ENCODE measurements at regions not wholly inside any gene's neighbourhood (a gene's known extent, or its start where the extent isn't known, plus 50 kb on each side); places are given as distances from the start of the nearest gene placed in this dataset.

DNA sequence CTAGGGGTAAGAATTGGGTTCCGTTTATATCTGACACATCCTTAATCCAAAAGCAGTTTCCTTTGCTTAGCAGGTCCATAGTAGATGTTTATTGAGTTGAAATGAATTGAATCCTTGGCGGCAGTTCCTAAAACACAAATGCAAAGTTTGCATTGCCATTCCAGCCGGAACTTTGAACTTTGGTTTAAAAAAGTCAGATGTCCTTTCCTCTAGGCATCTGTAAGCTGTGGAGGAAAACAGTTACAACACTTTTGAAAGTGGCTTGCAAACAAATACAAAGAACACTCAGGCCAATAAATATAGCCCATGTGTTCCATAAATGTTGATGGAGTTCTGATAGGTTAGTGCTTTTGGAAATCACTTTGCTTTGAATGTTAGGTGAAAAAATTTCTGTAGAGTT, 374.7 kb upstream of the RARB start:
- Mint-ChIP-seq H3K4me1 (ENCODE audit: low read depth, unreplicated experiment) (no peaks in the 10 kb centered on the region), H3K9me3 (ENCODE audit: unreplicated experiment) (no peaks in the 10 kb centered on the region), H3K4me3 (ENCODE audit: unreplicated experiment) (no peak overlapping the region), H3K27ac (ENCODE audit: unreplicated experiment) (no peak overlapping the region), H3K36me3 (ENCODE audit: insufficient read depth, unreplicated experiment) (no peaks in the 10 kb centered on the region), H3K27me3 (ENCODE audit: insufficient read depth, unreplicated experiment) (no peaks in the 10 kb centered on the region)
- Histone ChIP-seq H3K4me3 (ENCODE audit: low read depth, low read length) (no peak overlapping the region), H3K9me3 (no peaks in the 10 kb centered on the region), H3K36me3 (ENCODE audit: control insufficient read depth, insufficient read depth, low read length) (no peaks in the 10 kb centered on the region), H3K4me1 (no peaks in the 10 kb centered on the region), H3K27me3 (replicated peaks; ENCODE audit: control insufficient read depth, insufficient read depth, low read length) (no peaks in the 10 kb centered on the region; the same call in 1 of the 2 replicates)
- intact Hi-C loops (cut with micrococcal nuclease; ENCODE audit: unreplicated experiment) = no loop called here
- TF ChIP-seq, protein P1, sequence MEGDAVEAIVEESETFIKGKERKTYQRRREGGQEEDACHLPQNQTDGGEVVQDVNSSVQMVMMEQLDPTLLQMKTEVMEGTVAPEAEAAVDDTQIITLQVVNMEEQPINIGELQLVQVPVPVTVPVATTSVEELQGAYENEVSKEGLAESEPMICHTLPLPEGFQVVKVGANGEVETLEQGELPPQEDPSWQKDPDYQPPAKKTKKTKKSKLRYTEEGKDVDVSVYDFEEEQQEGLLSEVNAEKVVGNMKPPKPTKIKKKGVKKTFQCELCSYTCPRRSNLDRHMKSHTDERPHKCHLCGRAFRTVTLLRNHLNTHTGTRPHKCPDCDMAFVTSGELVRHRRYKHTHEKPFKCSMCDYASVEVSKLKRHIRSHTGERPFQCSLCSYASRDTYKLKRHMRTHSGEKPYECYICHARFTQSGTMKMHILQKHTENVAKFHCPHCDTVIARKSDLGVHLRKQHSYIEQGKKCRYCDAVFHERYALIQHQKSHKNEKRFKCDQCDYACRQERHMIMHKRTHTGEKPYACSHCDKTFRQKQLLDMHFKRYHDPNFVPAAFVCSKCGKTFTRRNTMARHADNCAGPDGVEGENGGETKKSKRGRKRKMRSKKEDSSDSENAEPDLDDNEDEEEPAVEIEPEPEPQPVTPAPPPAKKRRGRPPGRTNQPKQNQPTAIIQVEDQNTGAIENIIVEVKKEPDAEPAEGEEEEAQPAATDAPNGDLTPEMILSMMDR (IDR thresholded peaks at IDR 0.05; ENCODE audit: insufficient read depth in 1 of 2, low read depth in 1 of 2, low read length in 1 of 2, severe bottlenecking in 1 of 2, unreplicated experiment in 1 of 2) = no peak
- POLR2A ChIA-PET = no interaction called here
- DNase-seq = no peak
- BruUV-seq (replicated peaks) = no TSS peak
- CTCF ChIA-PET = no interaction called here

DNA sequence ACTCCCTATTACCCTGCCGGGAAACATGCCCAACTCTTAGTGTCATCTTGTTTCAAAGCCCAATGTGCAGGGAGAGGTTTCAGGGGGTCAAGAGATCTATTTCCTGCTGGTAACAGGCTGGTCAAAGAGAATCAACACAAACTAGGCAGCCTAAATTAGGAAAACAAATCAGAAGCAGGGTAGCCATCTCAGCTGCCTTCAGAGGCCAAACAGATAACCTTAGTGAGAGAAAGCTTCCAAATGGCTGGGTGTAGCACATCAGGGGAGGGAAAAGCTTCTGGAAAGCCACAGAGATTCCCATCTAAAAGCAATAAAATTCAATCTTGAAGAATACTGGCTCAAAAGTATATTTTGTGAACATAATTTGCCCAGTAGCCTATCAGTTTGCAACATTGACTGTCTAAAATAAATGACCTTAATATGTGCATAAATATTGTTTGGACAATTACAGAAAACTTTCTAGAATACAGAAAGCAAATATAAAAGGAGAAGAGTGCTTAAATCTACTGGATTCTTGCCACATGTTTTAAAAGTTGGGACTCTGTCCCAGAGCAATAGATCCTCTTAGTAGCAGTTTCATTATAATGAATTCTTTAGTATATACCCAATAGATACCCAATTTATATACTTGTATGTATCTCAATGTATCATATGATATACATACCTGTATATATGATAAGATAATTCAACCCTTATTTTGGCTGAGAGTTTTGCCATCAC, 371.9 kb upstream of the RARB start:
- intact Hi-C loops (cut with micrococcal nuclease; ENCODE audit: unreplicated experiment) = no loop called here
- POLR2A ChIA-PET = no interaction called here
- BruUV-seq (replicated peaks) = no TSS peak

DNA sequence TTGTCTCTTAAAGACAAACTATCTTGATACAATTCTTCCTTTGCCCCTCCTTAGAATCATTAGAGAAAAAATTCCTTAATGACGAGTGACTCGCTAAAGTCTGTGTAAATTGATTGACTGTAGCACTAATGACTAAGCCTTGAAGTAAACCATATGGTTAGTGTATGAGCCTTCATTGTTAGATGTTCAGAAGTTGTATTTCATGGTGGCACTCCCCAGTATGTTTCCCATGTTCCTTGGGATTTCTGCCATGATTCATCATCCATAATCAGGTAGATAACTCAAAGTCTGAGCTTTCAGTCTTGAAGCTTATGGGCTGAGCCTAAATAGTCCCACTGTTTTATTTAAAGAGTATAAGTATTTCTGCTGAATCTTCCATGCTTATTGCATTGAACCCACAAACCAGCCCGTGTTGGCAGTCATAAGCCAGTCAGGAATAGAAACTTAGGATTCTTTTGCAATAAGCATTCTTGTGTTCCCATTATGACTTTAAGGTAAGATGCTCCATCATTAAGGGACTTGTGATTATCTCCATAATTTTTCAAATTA, 371.2 kb upstream of the RARB start:
- Mint-ChIP-seq H3K27ac (ENCODE audit: unreplicated experiment) (no peak overlapping the region), H3K4me1 (ENCODE audit: low read depth, unreplicated experiment) (no peaks in the 10 kb centered on the region), H3K27me3 (ENCODE audit: insufficient read depth, unreplicated experiment) (no peaks in the 10 kb centered on the region), H3K9me3 (ENCODE audit: unreplicated experiment) (no peaks in the 10 kb centered on the region), H3K36me3 (ENCODE audit: insufficient read depth, unreplicated experiment) (no peaks in the 10 kb centered on the region), H3K4me3 (ENCODE audit: unreplicated experiment) (no peak overlapping the region)
- TF ChIP-seq, protein P1 (IDR thresholded peaks at IDR 0.05; ENCODE audit: insufficient read depth in 1 of 2, low read depth in 1 of 2, low read length in 1 of 2, severe bottlenecking in 1 of 2, unreplicated experiment in 1 of 2) = no peak
- no peaks in the 10 kb centered on the region for H3K9me3 ChIP-seq
- H3K4me1 ChIP-seq = no peaks in the 10 kb centered on the region
- no peaks in the 10 kb centered on the region for H3K36me3 ChIP-seq (ENCODE audit: control insufficient read depth, insufficient read depth, low read length)
- intact Hi-C loops (cut with micrococcal nuclease; ENCODE audit: unreplicated experiment) = no loop called here
- no TSS peak for BruUV-seq (replicated peaks)
- ChIA-PET CTCF (no interaction called here), POLR2A (no interaction called here)
- H3K4me3 ChIP-seq (ENCODE audit: low read depth, low read length) = no peak overlapping the region
- DNase-seq = no peak
- no peaks in the 10 kb centered on the region; the same call in 1 of the 2 replicates for H3K27me3 ChIP-seq (replicated peaks; ENCODE audit: control insufficient read depth, insufficient read depth, low read length)

More for the DNA sequence above, 371.9 kb upstream of the RARB start:
- CTCF ChIA-PET = no interaction called here
- Mint-ChIP-seq H3K27ac (ENCODE audit: unreplicated experiment) (no peak overlapping the region), H3K27me3 (ENCODE audit: insufficient read depth, unreplicated experiment) (no peaks in the 10 kb centered on the region), H3K4me1 (ENCODE audit: low read depth, unreplicated experiment) (no peaks in the 10 kb centered on the region), H3K36me3 (ENCODE audit: insufficient read depth, unreplicated experiment) (no peaks in the 10 kb centered on the region), H3K9me3 (ENCODE audit: unreplicated experiment) (no peaks in the 10 kb centered on the region), H3K4me3 (ENCODE audit: unreplicated experiment) (no peak overlapping the region)
- no peaks in the 10 kb centered on the region for H3K4me1 ChIP-seq
- H3K9me3 ChIP-seq = no peaks in the 10 kb centered on the region
- no peaks in the 10 kb centered on the region; the same call in 1 of the 2 replicates for H3K27me3 ChIP-seq (replicated peaks; ENCODE audit: control insufficient read depth, insufficient read depth, low read length)
- DNase-seq = no peak
- H3K4me3 ChIP-seq (ENCODE audit: low read depth, low read length) = no peak overlapping the region
- TF ChIP-seq, protein P1 (IDR thresholded peaks at IDR 0.05; ENCODE audit: insufficient read depth in 1 of 2, low read depth in 1 of 2, low read length in 1 of 2, severe bottlenecking in 1 of 2, unreplicated experiment in 1 of 2) = no peak
- H3K36me3 ChIP-seq (ENCODE audit: control insufficient read depth, insufficient read depth, low read length) = no peaks in the 10 kb centered on the region

All from Caco-2 (cell line).